ENCODE measurements at regions not wholly inside any gene's neighbourhood (a gene's known extent, or its start where the extent isn't known, plus 50 kb on each side); places are given as distances from the start of the nearest gene placed in this dataset.

DNA sequence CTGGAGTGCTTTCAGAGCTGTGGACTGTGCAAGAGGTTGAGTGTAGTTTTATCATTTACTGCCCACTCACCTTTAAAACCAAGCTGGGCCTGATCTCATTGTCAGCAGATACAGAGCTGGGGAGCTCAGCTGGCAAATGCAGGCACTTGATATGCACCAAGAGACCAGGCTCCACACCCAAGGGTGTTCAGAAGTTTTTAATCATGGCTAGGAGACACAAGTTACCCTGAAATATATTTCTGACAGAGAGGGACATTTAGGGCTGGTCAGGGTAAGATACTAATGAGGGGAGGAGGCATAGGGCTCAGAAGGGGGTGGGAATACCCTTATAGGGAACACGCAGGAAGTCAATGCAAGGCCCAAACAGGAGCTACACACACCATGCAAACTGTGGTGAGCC lies 153.7 kb downstream of the ELAVL4 start:
- TF ChIP-seq POU2F2 (IDR thresholded peaks at IDR 0.05; ENCODE audit: low read depth, low read length) (no peak), PAX5 (IDR thresholded peaks at IDR 0.05; ENCODE audit: insufficient read depth, low read length, severe bottlenecking) (no peak), POLR2AphosphoS5 (IDR thresholded peaks at IDR 0.05; ENCODE audit: low read depth, low read length) (no peak), TAF1 (IDR thresholded peaks at IDR 0.05; ENCODE audit: low read depth, low read length) (no peak), POLR2A (IDR thresholded peaks at IDR 0.05; ENCODE audit: low read depth, low read length) (no peak), SPI1 (IDR thresholded peaks at IDR 0.05; ENCODE audit: low read depth, low read length) (no peak)
- FAIRE-seq = no peak
- DNase-seq (ENCODE audit: insufficient read length, low spot score) = no peak

DNA sequence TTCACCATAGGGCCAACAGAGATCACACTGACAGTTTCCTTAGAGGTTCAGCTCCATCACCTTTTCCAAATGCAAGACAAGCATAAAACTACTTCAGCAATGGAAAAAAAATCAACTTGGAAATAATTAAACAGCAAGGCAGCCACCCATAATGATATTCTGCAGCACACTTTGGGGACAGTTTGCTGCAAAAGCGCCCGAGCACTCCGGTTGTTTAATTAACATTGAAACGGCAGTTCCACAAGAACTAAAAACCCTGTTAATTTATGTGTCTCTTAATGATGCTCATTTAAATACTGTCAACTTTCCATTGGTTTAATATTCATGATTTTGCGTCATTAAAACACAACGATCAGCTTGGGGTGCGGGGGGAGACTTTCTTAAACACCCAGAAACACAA lies 153.2 kb downstream of the ELAVL4 start:
- no peak for FAIRE-seq
- no peak for TF ChIP-seq PAX5 (IDR thresholded peaks at IDR 0.05; ENCODE audit: insufficient read depth, low read length, severe bottlenecking)

DNA sequence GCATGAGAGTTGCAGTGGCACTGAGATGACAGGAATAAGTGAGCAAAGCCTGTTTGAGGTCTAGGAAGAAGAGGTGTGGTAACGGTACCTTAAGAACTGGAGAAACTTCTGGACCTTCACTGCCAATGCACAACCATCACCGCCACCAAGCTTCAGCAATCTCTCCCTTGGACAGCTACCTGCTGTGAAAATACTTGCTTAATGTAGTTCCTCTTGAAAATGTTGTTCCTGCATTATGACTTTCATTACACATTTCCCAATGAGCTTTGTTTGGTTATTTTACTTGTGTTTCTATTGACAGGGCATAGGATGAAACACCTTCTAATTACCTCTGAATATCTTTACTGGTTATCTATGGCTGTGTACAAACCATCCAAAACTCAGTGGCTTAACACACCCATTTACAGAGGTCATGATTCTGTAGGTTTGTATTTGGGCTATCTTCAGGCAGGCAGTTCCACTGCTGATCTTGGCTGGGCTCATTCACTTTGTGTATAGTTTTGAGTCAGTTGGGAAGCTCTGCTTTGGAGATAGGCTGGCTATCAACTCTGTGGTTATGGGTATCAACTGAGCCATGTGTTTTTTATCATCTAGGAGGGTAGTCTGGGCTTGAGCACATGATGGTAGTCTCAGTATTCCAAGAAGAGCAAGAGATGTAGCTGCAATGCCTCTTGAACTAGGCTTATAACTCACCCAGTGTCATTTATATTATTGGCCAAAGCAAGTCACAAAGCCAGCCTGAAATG lies 149.4 kb downstream of the ELAVL4 start:
- no peak for TF ChIP-seq PAX5 (IDR thresholded peaks at IDR 0.05; ENCODE audit: insufficient read depth, low read length, severe bottlenecking)
- no peak for TF ChIP-seq POLR2A (IDR thresholded peaks at IDR 0.05; ENCODE audit: low read depth, low read length)
- TF ChIP-seq SPI1 (IDR thresholded peaks at IDR 0.05; ENCODE audit: low read depth, low read length) = no peak
- TF ChIP-seq POU2F2 (IDR thresholded peaks at IDR 0.05; ENCODE audit: low read depth, low read length) = no peak
- no peak for TF ChIP-seq POLR2AphosphoS5 (IDR thresholded peaks at IDR 0.05; ENCODE audit: low read depth, low read length)
- TF ChIP-seq TAF1 (IDR thresholded peaks at IDR 0.05; ENCODE audit: low read depth, low read length) = no peak
- DNase-seq (ENCODE audit: insufficient read length, low spot score) = no peak
- no peak for FAIRE-seq

More for the DNA sequence above, 153.2 kb downstream of the ELAVL4 start:
- DNase-seq (ENCODE audit: insufficient read length, low spot score) = no peak

DNA sequence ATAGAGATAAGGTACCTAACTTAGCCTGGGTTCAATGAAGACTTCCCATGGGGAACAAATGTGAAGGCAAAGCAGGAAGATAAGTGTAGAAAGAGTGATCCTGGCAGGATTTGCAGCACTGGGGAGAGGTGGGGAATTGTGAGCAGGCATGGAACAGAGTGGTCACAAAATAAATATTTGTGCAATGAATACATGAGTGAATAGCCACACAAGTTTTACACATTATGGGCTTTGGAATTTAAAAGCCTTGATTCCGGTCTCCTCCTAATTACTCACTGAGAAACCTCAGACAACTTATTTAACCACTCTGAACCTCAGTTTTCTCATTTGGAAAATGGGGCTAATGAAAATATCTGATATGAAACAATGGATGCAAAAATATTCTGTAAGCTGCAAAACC lies 148.3 kb downstream of the ELAVL4 start:
- FAIRE-seq (no peak), DNase-seq (ENCODE audit: insufficient read length, low spot score) (no peak)
- TF ChIP-seq TAF1 (IDR thresholded peaks at IDR 0.05; ENCODE audit: low read depth, low read length) (no peak), POLR2A (IDR thresholded peaks at IDR 0.05; ENCODE audit: low read depth, low read length) (no peak), POLR2AphosphoS5 (IDR thresholded peaks at IDR 0.05; ENCODE audit: low read depth, low read length) (no peak), PAX5 (IDR thresholded peaks at IDR 0.05; ENCODE audit: insufficient read depth, low read length, severe bottlenecking) (no peak), SPI1 (IDR thresholded peaks at IDR 0.05; ENCODE audit: low read depth, low read length) (no peak), POU2F2 (IDR thresholded peaks at IDR 0.05; ENCODE audit: low read depth, low read length) (no peak)
